GM12878 (cell line): ENCODE measurements at regions not wholly inside any gene's neighbourhood (a gene's known extent, or its start where the extent isn't known, plus 50 kb on each side); places are given as distances from the start of the nearest gene placed in this dataset.

ENCODE experiments used
- ATAC-seq: fragments of 200-7000 bp; cut with Tn5 transposase; 3 replicates; pipeline ENCODE4 v1.9.1; 2020; ENCODE audit warnings: mild to moderate bottlenecking, moderate library complexity
- BruUV-seq: library from RNA; stranded (reverse); fragments of 400-500 nt; replicated peaks from 2 replicates; lab custom pipeline; 2021; lab: Mats Ljungman, UMichigan
- CTCF ChIA-PET: fragments of 300-600 bp; sonication (Branson Sonifier 250); formaldehyde crosslinking; extraction: SDS; loops from one replicate; lab custom pipeline; 2021; ENCODE audit warnings: inconsistent platforms; lab: Yijun Ruan, JAX
- POLR2A ChIA-PET: fragments of 350-600 bp; formaldehyde crosslinking; extraction: SDS; loops from one replicate; lab custom pipeline; 2021; ENCODE audit warnings: inconsistent platforms; lab: Charles Lee
- RAD21 ChIA-PET: fragments of 300-600 bp; sonication (Branson Sonifier 250); formaldehyde crosslinking; loops from one replicate; lab custom pipeline; 2023; ENCODE audit warnings: antibody characterized with exemption; ENCODE audit not compliant: unreplicated experiment; lab: Charles Lee
- SMC1A ChIA-PET: fragments of 300-600 bp; sonication (Branson Sonifier 250); formaldehyde crosslinking; loops from one replicate; lab custom pipeline; 2023; ENCODE audit not compliant: unreplicated experiment, uncharacterized antibody; lab: Charles Lee
- DNase-seq: peaks from one replicate; pipeline ENCODE4 v3.0.0-alpha.2; 2011; ENCODE audit warnings: low read depth, low spot score
- FAIRE-seq: peaks from 3 replicates; lab custom pipeline; 2011; peaks lifted over from hg19 to GRCh38; lab: Jason Lieb, UNC
- H2AFZ ChIP-seq: 2 replicates; pipeline ENCODE4 v1.6.0; 2011; ENCODE audit warnings: low read depth, low read length, control low read depth; ENCODE audit not compliant: control insufficient read depth
- H3K27ac ChIP-seq: 2 replicates; pipeline ENCODE4 v1.5.1; 2011; ENCODE audit warnings: control low read depth; ENCODE audit not compliant: control insufficient read depth, insufficient read depth
- H3K27me3 ChIP-seq, 2 experiments: replicated peaks in 1 of 2; 2 replicates each; pipeline versions ENCODE4 v1.6.0 to v1.6.1; 2011; ENCODE audit warnings: low read length in 1 of 2; ENCODE audit not compliant: control insufficient read depth in 2 of 2, insufficient read depth in 2 of 2
- H3K36me3 ChIP-seq, 2 experiments: 2 replicates each; pipeline ENCODE4 v1.5.1; 2011; ENCODE audit warnings: low read length in 1 of 2; ENCODE audit not compliant: control insufficient read depth in 2 of 2, insufficient read depth in 2 of 2
- H3K4me1 ChIP-seq: 2 replicates; pipeline ENCODE4 v1.6.1; 2011; ENCODE audit warnings: mild to moderate bottlenecking, low read length, moderate library complexity, mixed read lengths; ENCODE audit not compliant: control insufficient read depth, insufficient read depth
- H3K4me2 ChIP-seq: 2 replicates; pipeline ENCODE4 v1.6.0; 2011; ENCODE audit warnings: control low read depth; ENCODE audit not compliant: control insufficient read depth, insufficient read depth
- H3K4me3 ChIP-seq: fragments of 200-600 bp; sonication (generic); 2 replicates; pipeline ENCODE4 v1.5.1; 2016
- H3K79me2 ChIP-seq: 2 replicates; pipeline ENCODE4 v1.6.0; 2011; ENCODE audit warnings: low read length; ENCODE audit not compliant: control insufficient read depth, insufficient read depth
- H3K9ac ChIP-seq: 2 replicates; pipeline ENCODE4 v1.8.0; 2011; ENCODE audit warnings: low read length, control low read depth, mixed read lengths; ENCODE audit not compliant: control insufficient read depth, insufficient read depth
- H3K9me3 ChIP-seq: replicated peaks from 3 replicates; pipeline ENCODE4 v1.5.1; 2011; ENCODE audit warnings: mild to moderate bottlenecking, low read length; ENCODE audit not compliant: control insufficient read depth, insufficient read depth
- H4K20me1 ChIP-seq: 2 replicates; pipeline ENCODE4 v1.6.0; 2011; ENCODE audit not compliant: control insufficient read depth, insufficient read depth
- EED ChIP-seq: sonication (generic); IDR thresholded peaks from 2 replicates; pipeline ENCODE4 v1.6.1; 2016; ENCODE audit warnings: antibody characterized with exemption, low read depth
- HDAC6 ChIP-seq: fragments of 200-600 bp; sonication (generic); IDR thresholded peaks from one replicate; pipeline ENCODE4 v1.8.0; 2017; ENCODE audit warnings: antibody characterized with exemption; ENCODE audit not compliant: unreplicated experiment
- MTA2 ChIP-seq: fragments of 450-650 bp; IDR thresholded peaks from 2 replicates; pipeline ENCODE4 v1.6.1; 2016; ENCODE audit warnings: low read depth, mild to moderate bottlenecking, moderate library complexity
- SMAD1 ChIP-seq: fragments of 450-650 bp; IDR thresholded peaks from 2 replicates; pipeline ENCODE4 v1.6.1; 2018; ENCODE audit warnings: mild to moderate bottlenecking, low read depth; ENCODE audit not compliant: partially characterized antibody
- WGBS: methylation state at CpG from one replicate; pipeline ENCODE4 v1.1.6; 2016; ENCODE audit warnings: low lambda C conversion rate; ENCODE audit not compliant: insufficient replicate concordance, insufficient coverage; ENCODE audit errors: missing lambda C conversion rate; 5-methylcytosine and 5-hydroxymethylcytosine counted together
- in situ Hi-C: fragments of 300-500 bp; cut with MboI; formaldehyde crosslinking; loops from 9 replicates; pipeline ENCODE4 v1.14.3; 2018; ENCODE audit warnings: mixed read lengths
- intact Hi-C: fragments of 100-400 bp; cut with micrococcal nuclease; formaldehyde crosslinking; loops from one replicate; pipeline ENCODE4 v1.14.2; 2022; ENCODE audit not compliant: unreplicated experiment
- TF ChIP-seq, protein P1 (sequence below): IDR thresholded peaks from 2 replicates; pipeline ENCODE4 v1.6.1; 2012; ENCODE audit warnings: low read length, inconsistent platforms

DNA sequence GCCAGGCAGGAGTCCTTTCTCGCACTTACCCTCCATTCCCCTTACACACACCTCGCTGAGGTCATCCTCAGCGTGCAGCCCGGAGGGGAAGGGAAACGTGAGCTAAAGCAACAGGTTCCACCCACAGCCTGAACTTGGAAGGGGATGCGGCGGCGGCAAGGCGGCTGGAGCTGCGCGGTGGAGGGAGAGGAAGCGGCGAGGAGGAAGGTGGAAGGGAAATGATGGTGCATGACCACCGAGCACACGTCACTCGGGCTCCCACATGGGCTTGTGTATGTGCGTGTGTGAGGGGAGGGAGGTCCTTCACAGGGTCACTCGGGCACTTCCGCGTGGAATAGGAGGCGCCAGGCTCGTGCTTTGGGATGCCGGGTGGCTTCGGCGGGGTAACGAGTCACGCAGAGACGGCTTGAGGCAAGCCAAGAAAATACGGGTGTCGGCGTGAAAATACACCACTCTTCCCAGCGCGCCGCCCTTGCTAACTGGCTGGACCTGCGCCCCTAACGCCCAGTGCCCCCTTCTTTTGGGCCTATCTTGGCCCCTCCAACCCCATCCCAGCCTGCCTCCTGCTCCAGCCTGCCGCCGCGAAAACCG lies 225.5 kb upstream of the IL12A start:
- ChIA-PET POLR2A (no interaction called here), SMC1A (no interaction called here), RAD21 (no interaction called here), CTCF (interaction anchor here (0.5 kb wide), 1 partner anchor 196 kb away, joined by 3 read pairs; no protein-coding TSS in a partner anchor)
- ATAC-seq: peak; percentile 31
- H3K4me3 ChIP-seq: peak overlapping the region; percentile 65
- H3K79me2 ChIP-seq: no peaks in the 10 kb centered on the region
- peak overlapping the region; percentile 92 for H3K4me2 ChIP-seq
- H3K27me3 ChIP-seq: peaks cover 20 to 34% of the 10 kb centered on the region in 2 experiments
- FAIRE-seq: no peak
- H3K36me3 ChIP-seq: no peaks in the 10 kb centered on the region
- DNase-seq: no peak
- BruUV-seq: no TSS peak
- no peaks in the 10 kb centered on the region; the same call in none of the 2 replicates for H3K4me1 ChIP-seq
- intact Hi-C loops: no loop called here
- TF ChIP-seq SMAD1: no peak
- TF ChIP-seq EED: 0 out of 2 replicates have a peak, but pooled peaks have one; percentile 8
- TF ChIP-seq MTA2: no peak
- peak; percentile 62 for TF ChIP-seq HDAC6
- TF ChIP-seq, protein P1, sequence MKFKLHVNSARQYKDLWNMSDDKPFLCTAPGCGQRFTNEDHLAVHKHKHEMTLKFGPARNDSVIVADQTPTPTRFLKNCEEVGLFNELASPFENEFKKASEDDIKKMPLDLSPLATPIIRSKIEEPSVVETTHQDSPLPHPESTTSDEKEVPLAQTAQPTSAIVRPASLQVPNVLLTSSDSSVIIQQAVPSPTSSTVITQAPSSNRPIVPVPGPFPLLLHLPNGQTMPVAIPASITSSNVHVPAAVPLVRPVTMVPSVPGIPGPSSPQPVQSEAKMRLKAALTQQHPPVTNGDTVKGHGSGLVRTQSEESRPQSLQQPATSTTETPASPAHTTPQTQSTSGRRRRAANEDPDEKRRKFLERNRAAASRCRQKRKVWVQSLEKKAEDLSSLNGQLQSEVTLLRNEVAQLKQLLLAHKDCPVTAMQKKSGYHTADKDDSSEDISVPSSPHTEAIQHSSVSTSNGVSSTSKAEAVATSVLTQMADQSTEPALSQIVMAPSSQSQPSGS: no peak
- no peaks in the 10 kb centered on the region for H3K9me3 ChIP-seq
- H3K9ac ChIP-seq: no peak overlapping the region
- WGBS: 2% methylated on average over 37 of the region's 40 CpGs
- H2AFZ ChIP-seq: peak overlapping the region; percentile 69
- in situ Hi-C loops: no loop called here
- no peaks in the 10 kb centered on the region for H4K20me1 ChIP-seq
- no peak overlapping the region for H3K27ac ChIP-seq
